Calu3 (cell line): ENCODE measurements at regions not wholly inside any gene's neighbourhood (a gene's known extent, or its start where the extent isn't known, plus 50 kb on each side); places are given as distances from the start of the nearest gene placed in this dataset.
A peak's percentile ranks its signal among the peaks of the same experiment; 100 is the strongest.
"Not testable (repeated sequence)": the region's sequence is repeated elsewhere in the genome, so short reads cannot be mapped to it uniquely, and the experiment has no call there.

Source experiments
- BruUV-seq: library from RNA; stranded (reverse); fragments of 400-500 nt; replicated peaks from 2 replicates; lab custom pipeline; 2021; lab: Mats Ljungman, UMichigan
- CTCF ChIA-PET: fragments of 300-600 bp; sonication (Branson Sonifier 250); formaldehyde crosslinking; loops from one replicate; lab custom pipeline; 2022; ENCODE audit warnings: antibody characterized with exemption; lab: Charles Lee
- DNase-seq: peaks from one replicate; pipeline ENCODE4 v3.0.0; 2022
- H3K27ac Mint-ChIP-seq: one replicate; pipeline ENCODE4 v1.8.0; 2022; ENCODE audit warnings: mixed read lengths; ENCODE audit not compliant: unreplicated experiment
- H3K27me3 Mint-ChIP-seq: one replicate; pipeline ENCODE4 v1.8.0; 2022; ENCODE audit warnings: mixed read lengths; ENCODE audit not compliant: unreplicated experiment
- H3K36me3 Mint-ChIP-seq: one replicate; pipeline ENCODE4 v1.8.0; 2022; ENCODE audit warnings: mild to moderate bottlenecking, moderate library complexity, mixed read lengths; ENCODE audit not compliant: insufficient read depth, unreplicated experiment
- H3K4me1 Mint-ChIP-seq: one replicate; pipeline ENCODE4 v1.8.0; 2022; ENCODE audit warnings: mild to moderate bottlenecking, low read depth, mixed read lengths; ENCODE audit not compliant: unreplicated experiment
- H3K4me3 Mint-ChIP-seq: one replicate; pipeline ENCODE4 v1.8.0; 2022; ENCODE audit warnings: mild to moderate bottlenecking, low read depth, moderate library complexity, mixed read lengths; ENCODE audit not compliant: unreplicated experiment
- H3K9me3 Mint-ChIP-seq: one replicate; pipeline ENCODE4 v1.8.0; 2022; ENCODE audit warnings: low read depth, mixed read lengths; ENCODE audit not compliant: unreplicated experiment
- intact Hi-C: fragments of 100-400 bp; cut with micrococcal nuclease; formaldehyde crosslinking; loops from one replicate; pipeline ENCODE4 v1.10.0; 2022; ENCODE audit not compliant: unreplicated experiment
- TF ChIP-seq, protein P1 (sequence below): fragments of 200-600 bp; IDR thresholded peaks from one replicate; pipeline ENCODE4 v1.8.0; 2022; ENCODE audit warnings: antibody characterized with exemption; ENCODE audit not compliant: unreplicated experiment

DNA sequence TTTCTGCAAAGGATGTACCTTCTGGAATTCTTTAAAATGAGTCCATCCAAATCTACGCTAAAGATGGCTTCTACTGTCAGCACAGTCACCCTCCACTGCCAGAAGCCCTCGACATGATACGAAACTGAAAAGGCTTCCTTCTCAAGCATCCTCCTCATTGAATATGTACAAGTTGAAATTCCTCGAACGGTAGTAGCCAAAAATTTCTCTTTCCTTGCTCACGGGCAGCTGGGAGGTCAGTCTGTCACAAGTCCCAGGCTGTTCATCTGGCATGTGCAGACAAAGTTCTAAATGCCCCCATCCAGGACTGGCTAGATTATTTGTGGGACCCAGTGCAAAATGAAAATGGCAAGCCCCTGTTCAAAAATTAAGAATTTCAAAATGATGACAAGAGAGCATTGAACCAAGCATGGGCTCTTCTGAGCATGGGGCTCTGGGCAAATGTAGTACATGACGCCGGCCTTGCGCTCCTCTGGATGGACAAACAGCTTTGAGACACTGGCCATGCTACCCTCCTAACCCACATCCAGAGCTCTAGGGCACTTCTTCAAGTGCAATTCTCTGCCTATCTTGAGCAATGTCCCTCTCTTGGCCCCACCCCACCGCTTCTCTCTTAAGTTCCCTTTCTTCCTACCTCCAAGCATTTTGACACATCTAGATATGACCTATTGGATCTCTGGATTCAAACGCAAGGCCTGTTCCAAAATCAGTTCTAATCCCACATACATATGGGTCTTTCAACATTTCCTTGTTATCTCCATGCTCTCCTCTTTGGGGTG lies 78.9 kb upstream of the FLT1 start:
- H3K27ac Mint-ChIP-seq = peak overlapping the region; percentile 94
- intact Hi-C loops = no loop called here
- peaks cover 2% of the 10 kb centered on the region for H3K9me3 Mint-ChIP-seq
- H3K36me3 Mint-ChIP-seq = peaks cover 8% of the 10 kb centered on the region
- H3K4me1 Mint-ChIP-seq = peaks cover 15% of the 10 kb centered on the region
- no peak overlapping the region for H3K4me3 Mint-ChIP-seq
- BruUV-seq = no TSS peak
- CTCF ChIA-PET = no interaction called here
- no peaks in the 10 kb centered on the region for H3K27me3 Mint-ChIP-seq
- TF ChIP-seq, protein P1, sequence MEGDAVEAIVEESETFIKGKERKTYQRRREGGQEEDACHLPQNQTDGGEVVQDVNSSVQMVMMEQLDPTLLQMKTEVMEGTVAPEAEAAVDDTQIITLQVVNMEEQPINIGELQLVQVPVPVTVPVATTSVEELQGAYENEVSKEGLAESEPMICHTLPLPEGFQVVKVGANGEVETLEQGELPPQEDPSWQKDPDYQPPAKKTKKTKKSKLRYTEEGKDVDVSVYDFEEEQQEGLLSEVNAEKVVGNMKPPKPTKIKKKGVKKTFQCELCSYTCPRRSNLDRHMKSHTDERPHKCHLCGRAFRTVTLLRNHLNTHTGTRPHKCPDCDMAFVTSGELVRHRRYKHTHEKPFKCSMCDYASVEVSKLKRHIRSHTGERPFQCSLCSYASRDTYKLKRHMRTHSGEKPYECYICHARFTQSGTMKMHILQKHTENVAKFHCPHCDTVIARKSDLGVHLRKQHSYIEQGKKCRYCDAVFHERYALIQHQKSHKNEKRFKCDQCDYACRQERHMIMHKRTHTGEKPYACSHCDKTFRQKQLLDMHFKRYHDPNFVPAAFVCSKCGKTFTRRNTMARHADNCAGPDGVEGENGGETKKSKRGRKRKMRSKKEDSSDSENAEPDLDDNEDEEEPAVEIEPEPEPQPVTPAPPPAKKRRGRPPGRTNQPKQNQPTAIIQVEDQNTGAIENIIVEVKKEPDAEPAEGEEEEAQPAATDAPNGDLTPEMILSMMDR = no peak
- no peak for DNase-seq

DNA sequence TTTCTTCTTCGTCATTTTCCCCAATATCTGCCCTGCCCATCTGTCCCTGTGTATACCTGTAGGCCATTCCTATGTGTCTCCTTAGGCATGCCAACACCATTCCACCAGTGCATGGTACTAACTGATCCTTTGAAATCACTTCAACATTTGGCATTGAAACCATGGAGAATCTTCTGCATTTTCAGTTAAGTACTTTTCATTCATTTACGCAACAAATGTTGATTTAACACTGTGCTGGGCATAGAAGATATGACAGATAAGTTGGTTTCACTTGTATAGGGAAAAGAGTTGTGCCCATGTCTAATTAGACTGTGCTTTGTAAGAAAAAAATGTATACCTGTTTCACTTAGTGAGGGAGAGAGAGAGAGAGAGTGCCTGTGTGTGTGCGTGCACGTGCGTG lies 77.9 kb upstream of the FLT1 start:
- Mint-ChIP-seq H3K9me3 (peaks cover 2% of the 10 kb centered on the region), H3K4me1 (peaks cover 15% of the 10 kb centered on the region), H3K4me3 (no peak overlapping the region), H3K27me3 (no peaks in the 10 kb centered on the region), H3K27ac (no peak overlapping the region), H3K36me3 (peaks cover 8% of the 10 kb centered on the region)
- CTCF ChIA-PET = no interaction called here
- TF ChIP-seq, protein P1 = no peak
- DNase-seq = no peak
- BruUV-seq = no TSS peak
- intact Hi-C loops = no loop called here

DNA sequence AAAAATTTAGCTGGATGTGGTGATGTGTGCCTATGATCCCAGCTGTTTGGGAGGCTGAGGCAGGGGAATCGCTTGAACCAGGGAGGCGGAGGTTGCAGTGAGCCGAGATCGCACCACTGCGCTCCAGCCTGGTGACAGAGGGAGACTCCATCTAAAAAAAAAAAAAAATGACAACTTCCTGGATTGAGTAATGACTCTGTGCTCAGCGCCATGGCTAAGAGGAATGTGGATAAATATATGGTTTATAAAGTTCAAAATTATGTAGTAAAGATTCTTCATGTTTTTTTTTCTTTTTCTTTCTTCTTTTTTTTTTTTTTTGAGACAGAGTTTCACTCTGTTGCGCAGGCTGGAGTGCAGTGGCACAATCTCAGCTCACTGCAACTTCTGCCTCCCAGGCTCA lies 75.4 kb upstream of the FLT1 start:
- H3K27ac Mint-ChIP-seq, DNase-seq, CTCF ChIA-PET, H3K36me3 Mint-ChIP-seq, H3K4me3 Mint-ChIP-seq, BruUV-seq, intact Hi-C loops, H3K27me3 Mint-ChIP-seq, H3K9me3 Mint-ChIP-seq: not testable (repeated sequence)
- H3K4me1 Mint-ChIP-seq = peaks cover 13% of the 10 kb centered on the region

DNA sequence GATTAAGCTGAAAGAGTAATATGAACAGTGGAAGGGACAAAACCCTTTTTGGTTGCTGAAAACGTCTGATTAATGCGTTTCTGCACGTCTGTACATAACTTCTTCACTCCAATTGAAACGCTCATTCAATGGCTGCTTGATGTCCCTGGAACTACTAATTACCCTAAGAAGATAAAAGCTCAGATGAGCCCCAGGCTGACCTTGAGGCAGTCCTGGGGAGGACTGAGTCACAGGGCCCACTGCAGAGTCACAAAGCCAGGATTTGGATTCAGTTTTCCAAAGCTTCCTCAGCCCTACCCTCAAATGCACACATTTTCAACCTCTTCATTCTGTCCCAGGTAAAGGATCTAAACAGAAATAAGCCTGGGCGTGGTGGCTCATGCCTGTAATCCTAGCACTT lies 75.0 kb upstream of the FLT1 start:
- H3K27ac Mint-ChIP-seq = no peak overlapping the region
- peaks cover 2% of the 10 kb centered on the region for H3K36me3 Mint-ChIP-seq

More for the DNA sequence above, 75.0 kb upstream of the FLT1 start:
- peaks cover 9% of the 10 kb centered on the region for H3K4me1 Mint-ChIP-seq
- no peak overlapping the region for H3K4me3 Mint-ChIP-seq
- TF ChIP-seq, protein P1 = no peak
- CTCF ChIA-PET = no interaction called here
- no peak for DNase-seq
- H3K9me3 Mint-ChIP-seq = peaks cover 2% of the 10 kb centered on the region
- H3K27me3 Mint-ChIP-seq = no peaks in the 10 kb centered on the region
- intact Hi-C loops = no loop called here
- BruUV-seq = no TSS peak
